GM12878 (cell line): ENCODE measurements at regions not wholly inside any gene's neighbourhood (a gene's known extent, or its start where the extent isn't known, plus 50 kb on each side); places are given as distances from the start of the nearest gene placed in this dataset.

Experiments
- ATAC-seq: fragments of 200-7000 bp; cut with Tn5 transposase; 3 replicates; pipeline ENCODE4 v1.9.1; 2020; ENCODE audit warnings: mild to moderate bottlenecking, moderate library complexity
- BruUV-seq: library from RNA; stranded (reverse); fragments of 400-500 nt; replicated peaks from 2 replicates; lab custom pipeline; 2021; lab: Mats Ljungman, UMichigan
- CTCF ChIA-PET: fragments of 300-600 bp; sonication (Branson Sonifier 250); formaldehyde crosslinking; extraction: SDS; loops from one replicate; lab custom pipeline; 2021; ENCODE audit warnings: inconsistent platforms; lab: Yijun Ruan, JAX
- POLR2A ChIA-PET: fragments of 350-600 bp; formaldehyde crosslinking; extraction: SDS; loops from one replicate; lab custom pipeline; 2021; ENCODE audit warnings: inconsistent platforms; lab: Charles Lee
- RAD21 ChIA-PET: fragments of 300-600 bp; sonication (Branson Sonifier 250); formaldehyde crosslinking; loops from one replicate; lab custom pipeline; 2023; ENCODE audit warnings: antibody characterized with exemption; ENCODE audit not compliant: unreplicated experiment; lab: Charles Lee
- SMC1A ChIA-PET: fragments of 300-600 bp; sonication (Branson Sonifier 250); formaldehyde crosslinking; loops from one replicate; lab custom pipeline; 2023; ENCODE audit not compliant: unreplicated experiment, uncharacterized antibody; lab: Charles Lee
- DNase-seq: peaks from one replicate; pipeline ENCODE4 v3.0.0-alpha.2; 2011; ENCODE audit warnings: low read depth, low spot score
- FAIRE-seq: peaks from 3 replicates; lab custom pipeline; 2011; peaks lifted over from hg19 to GRCh38; lab: Jason Lieb, UNC
- H2AFZ ChIP-seq: 2 replicates; pipeline ENCODE4 v1.6.0; 2011; ENCODE audit warnings: low read depth, low read length, control low read depth; ENCODE audit not compliant: control insufficient read depth
- H3K27ac ChIP-seq: 2 replicates; pipeline ENCODE4 v1.5.1; 2011; ENCODE audit warnings: control low read depth; ENCODE audit not compliant: control insufficient read depth, insufficient read depth
- H3K27me3 ChIP-seq, 2 experiments: replicated peaks in 1 of 2; 2 replicates each; pipeline versions ENCODE4 v1.6.0 to v1.6.1; 2011; ENCODE audit warnings: low read length in 1 of 2; ENCODE audit not compliant: control insufficient read depth in 2 of 2, insufficient read depth in 2 of 2
- H3K36me3 ChIP-seq, 2 experiments: 2 replicates each; pipeline ENCODE4 v1.5.1; 2011; ENCODE audit warnings: low read length in 1 of 2; ENCODE audit not compliant: control insufficient read depth in 2 of 2, insufficient read depth in 2 of 2
- H3K4me1 ChIP-seq: 2 replicates; pipeline ENCODE4 v1.6.1; 2011; ENCODE audit warnings: mild to moderate bottlenecking, low read length, moderate library complexity, mixed read lengths; ENCODE audit not compliant: control insufficient read depth, insufficient read depth
- H3K4me2 ChIP-seq: 2 replicates; pipeline ENCODE4 v1.6.0; 2011; ENCODE audit warnings: control low read depth; ENCODE audit not compliant: control insufficient read depth, insufficient read depth
- H3K4me3 ChIP-seq: fragments of 200-600 bp; sonication (generic); 2 replicates; pipeline ENCODE4 v1.5.1; 2016
- H3K79me2 ChIP-seq: 2 replicates; pipeline ENCODE4 v1.6.0; 2011; ENCODE audit warnings: low read length; ENCODE audit not compliant: control insufficient read depth, insufficient read depth
- H3K9ac ChIP-seq: 2 replicates; pipeline ENCODE4 v1.8.0; 2011; ENCODE audit warnings: low read length, control low read depth, mixed read lengths; ENCODE audit not compliant: control insufficient read depth, insufficient read depth
- H3K9me3 ChIP-seq: replicated peaks from 3 replicates; pipeline ENCODE4 v1.5.1; 2011; ENCODE audit warnings: mild to moderate bottlenecking, low read length; ENCODE audit not compliant: control insufficient read depth, insufficient read depth
- H4K20me1 ChIP-seq: 2 replicates; pipeline ENCODE4 v1.6.0; 2011; ENCODE audit not compliant: control insufficient read depth, insufficient read depth
- CHD4 ChIP-seq: fragments of 200-600 bp; sonication (generic); IDR thresholded peaks from 2 replicates; pipeline ENCODE4 v1.6.1; 2016; ENCODE audit warnings: mild to moderate bottlenecking
- EZH2 ChIP-seq: IDR thresholded peaks from 2 replicates; pipeline ENCODE4 v1.6.1; 2012; ENCODE audit warnings: low read depth, mild to moderate bottlenecking, control low read depth, inconsistent platforms, low read length, borderline replicate concordance; ENCODE audit not compliant: control insufficient read depth
- JUNB ChIP-seq: IDR thresholded peaks from 2 replicates; pipeline ENCODE4 v1.6.1; 2016; ENCODE audit warnings: antibody characterized with exemption, mild to moderate bottlenecking
- MEF2A ChIP-seq: IDR thresholded peaks from 2 replicates; pipeline ENCODE4 v1.6.1; 2011; ENCODE audit warnings: low read depth, mild to moderate bottlenecking, low read length, moderate library complexity; ENCODE audit not compliant: insufficient read depth
- PBX3 ChIP-seq: IDR thresholded peaks from 2 replicates; pipeline ENCODE4 v1.6.1; 2011; ENCODE audit warnings: mild to moderate bottlenecking, low read depth, low read length, moderate library complexity; ENCODE audit not compliant: insufficient replicate concordance
- PKNOX1 ChIP-seq: fragments of 450-650 bp; IDR thresholded peaks from 2 replicates; pipeline ENCODE4 v1.6.1; 2016; ENCODE audit warnings: mild to moderate bottlenecking
- PRDM15 ChIP-seq: fragments of 450-650 bp; formaldehyde crosslinking; IDR thresholded peaks from 2 replicates; pipeline ENCODE4 v1.4.0; 2020; ENCODE audit warnings: mild to moderate bottlenecking, moderate library complexity
- RELB ChIP-seq: fragments of 450-650 bp; IDR thresholded peaks from 2 replicates; pipeline ENCODE4 v1.6.1; 2017; ENCODE audit warnings: low read depth, mild to moderate bottlenecking, moderate library complexity
- SMARCA5 ChIP-seq: fragments of 450-650 bp; IDR thresholded peaks from 2 replicates; pipeline ENCODE4 v1.6.1; 2017; ENCODE audit warnings: mild to moderate bottlenecking
- USF1 ChIP-seq: IDR thresholded peaks from 2 replicates; pipeline ENCODE4 v1.6.1; 2011; ENCODE audit warnings: borderline replicate concordance, low read depth, mild to moderate bottlenecking, moderate library complexity, mixed read lengths, low read length; ENCODE audit not compliant: insufficient read depth; ENCODE audit errors: extremely low read length
- ZNF274 ChIP-seq: IDR thresholded peaks from one replicate; pipeline ENCODE4 v1.8.0; 2011; ENCODE audit not compliant: insufficient read length, insufficient read depth
- in situ Hi-C: fragments of 300-500 bp; cut with MboI; formaldehyde crosslinking; loops from 9 replicates; pipeline ENCODE4 v1.14.3; 2018; ENCODE audit warnings: mixed read lengths
- intact Hi-C: fragments of 100-400 bp; cut with micrococcal nuclease; formaldehyde crosslinking; loops from one replicate; pipeline ENCODE4 v1.14.2; 2022; ENCODE audit not compliant: unreplicated experiment
- TF ChIP-seq, protein P1 (sequence below): IDR thresholded peaks from 2 replicates; pipeline ENCODE4 v1.6.1; 2011; ENCODE audit warnings: low read depth, low read length, improper control_type of control experiment, borderline replicate concordance

DNA sequence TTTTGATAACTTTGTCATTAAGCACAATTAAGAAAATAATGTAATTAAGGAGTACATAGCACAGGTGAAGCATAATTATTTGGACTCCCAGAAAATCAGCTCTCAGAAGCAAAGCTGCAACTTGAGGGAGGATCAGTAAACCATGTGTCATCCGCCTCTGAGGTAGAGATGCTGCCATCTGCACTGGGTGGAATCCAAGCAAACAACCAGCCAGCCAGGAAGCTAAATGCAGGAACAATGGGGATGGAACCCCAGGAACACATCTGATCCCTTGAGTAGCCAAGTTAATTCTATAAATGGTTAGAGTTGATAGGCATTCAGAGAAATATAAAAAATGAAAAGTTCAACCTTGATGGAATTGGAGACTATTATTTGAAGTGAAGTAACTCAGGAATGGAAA, 520.2 kb downstream of the RFC3 start (continued):
- no peak for TF ChIP-seq PKNOX1

DNA sequence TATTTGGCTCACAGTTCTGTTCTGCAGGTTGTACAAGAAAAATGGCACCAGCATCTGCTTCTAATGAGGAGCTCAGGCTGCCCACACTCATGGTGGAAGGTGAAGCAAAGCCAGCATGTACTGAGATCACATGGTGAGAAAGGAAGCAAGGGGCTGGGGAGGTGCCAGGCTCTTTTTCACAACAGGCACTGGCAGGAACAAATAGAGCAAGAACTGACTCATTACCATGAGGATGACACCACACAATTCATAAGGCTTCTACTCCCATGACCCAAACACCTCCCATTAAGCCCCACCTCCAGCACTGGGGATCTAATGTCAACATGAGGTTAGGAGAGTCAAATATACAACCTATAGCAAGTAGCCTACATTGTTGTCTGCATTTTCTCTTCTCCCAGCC, 522.6 kb downstream of the RFC3 start:
- Histone ChIP-seq H3K79me2 (no peaks in the 10 kb centered on the region), H4K20me1 (no peaks in the 10 kb centered on the region), H3K36me3 (no peaks in the 10 kb centered on the region), H2AFZ (no peak overlapping the region), H3K9me3 (no peaks in the 10 kb centered on the region), H3K4me1 (no peaks in the 10 kb centered on the region), H3K27ac (no peak overlapping the region), H3K4me3 (no peak overlapping the region), H3K4me2 (no peak overlapping the region), H3K9ac (no peak overlapping the region), H3K27me3 (no peaks in the 10 kb centered on the region)
- no peak for DNase-seq
- ChIA-PET RAD21 (no interaction called here), POLR2A (no interaction called here), CTCF (no interaction called here), SMC1A (no interaction called here)
- no peak for ATAC-seq
- intact Hi-C loops (no loop called here), in situ Hi-C loops (no loop called here)
- no peak for FAIRE-seq
- no TSS peak for BruUV-seq
- no peak for TF ChIP-seq PRDM15 (CRISPR knock-in tag)
- TF ChIP-seq SMARCA5, result no peak
- TF ChIP-seq ZNF274, result no peak
- no peak for TF ChIP-seq CHD4
- TF ChIP-seq PBX3, result no peak
- no peak for TF ChIP-seq USF1
- no peak for TF ChIP-seq RELB
- TF ChIP-seq JUNB, result no peak
- TF ChIP-seq, protein P1, sequence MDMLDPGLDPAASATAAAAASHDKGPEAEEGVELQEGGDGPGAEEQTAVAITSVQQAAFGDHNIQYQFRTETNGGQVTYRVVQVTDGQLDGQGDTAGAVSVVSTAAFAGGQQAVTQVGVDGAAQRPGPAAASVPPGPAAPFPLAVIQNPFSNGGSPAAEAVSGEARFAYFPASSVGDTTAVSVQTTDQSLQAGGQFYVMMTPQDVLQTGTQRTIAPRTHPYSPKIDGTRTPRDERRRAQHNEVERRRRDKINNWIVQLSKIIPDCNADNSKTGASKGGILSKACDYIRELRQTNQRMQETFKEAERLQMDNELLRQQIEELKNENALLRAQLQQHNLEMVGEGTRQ, result no peak
- no peak for TF ChIP-seq MEF2A
- TF ChIP-seq EZH2, result no peak
